BJ (cell line): ENCODE measurements at regions not wholly inside any gene's neighbourhood (a gene's known extent, or its start where the extent isn't known, plus 50 kb on each side); places are given as distances from the start of the nearest gene placed in this dataset.

Experiments used
- CTCF ChIA-PET: fragments of 350-600 bp; formaldehyde crosslinking; extraction: SDS; loops from one replicate; lab custom pipeline; 2021; ENCODE audit warnings: antibody characterized with exemption, inconsistent platforms; lab: Yijun Ruan, JAX
- POLR2A ChIA-PET: fragments of 300-600 bp; sonication (Branson Sonifier 250); formaldehyde crosslinking; extraction: SDS; loops from one replicate; lab custom pipeline; 2021; ENCODE audit warnings: antibody characterized with exemption; lab: Charles Lee
- DNase-seq: peaks from one replicate; pipeline ENCODE4 v3.0.0-alpha.2; 2011; ENCODE audit warnings: low read depth
- H3K27me3 ChIP-seq: 2 replicates; pipeline ENCODE4 v1.6.0; 2011; ENCODE audit warnings: low read length; ENCODE audit not compliant: control insufficient read depth, insufficient read depth
- H3K36me3 ChIP-seq: 2 replicates; pipeline ENCODE4 v1.5.1; 2011; ENCODE audit warnings: low read length; ENCODE audit not compliant: control insufficient read depth, insufficient read depth
- H3K4me3 ChIP-seq: 2 replicates; pipeline ENCODE4 v1.5.1; 2011; ENCODE audit warnings: low read depth, mild to moderate bottlenecking, control low read depth, low read length
- TF ChIP-seq, protein P1 (sequence below): IDR thresholded peaks from 2 replicates; pipeline ENCODE4 v1.5.1; 2011; ENCODE audit warnings: low read depth, mild to moderate bottlenecking, control low read depth, inconsistent platforms, low read length, moderate library complexity; ENCODE audit not compliant: insufficient read depth

DNA sequence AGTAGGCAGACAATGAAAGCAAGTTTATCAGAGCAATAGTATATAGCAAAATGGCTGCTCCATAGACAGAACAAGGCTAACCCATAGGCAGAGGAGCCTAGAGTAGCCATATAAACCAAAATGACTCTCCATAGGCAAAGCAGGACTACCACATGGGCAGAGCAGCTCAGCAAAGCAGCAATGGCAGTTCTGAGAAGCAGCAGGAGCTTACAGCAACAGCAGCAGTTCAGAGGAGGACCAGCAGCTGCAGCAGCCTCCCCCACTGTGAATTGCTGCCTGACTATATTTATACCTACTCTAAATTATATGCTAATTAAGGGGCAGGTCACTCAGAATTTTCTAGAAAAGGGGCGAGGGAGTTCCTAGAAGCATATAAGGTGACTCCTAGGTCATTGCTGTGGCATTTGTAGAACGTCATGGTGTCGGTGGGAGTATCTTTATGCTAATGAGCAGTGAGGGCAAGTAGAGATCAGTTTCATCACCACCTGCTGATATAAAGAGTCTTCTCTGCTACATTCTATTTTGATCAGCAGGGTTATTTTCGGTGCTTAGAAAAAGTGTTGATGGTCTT is 1115.5 kb downstream of the DTWD2 start:
- no peak for DNase-seq
- POLR2A ChIA-PET = no interaction called here
- H3K36me3 ChIP-seq = no peaks in the 10 kb centered on the region
- TF ChIP-seq, protein P1, sequence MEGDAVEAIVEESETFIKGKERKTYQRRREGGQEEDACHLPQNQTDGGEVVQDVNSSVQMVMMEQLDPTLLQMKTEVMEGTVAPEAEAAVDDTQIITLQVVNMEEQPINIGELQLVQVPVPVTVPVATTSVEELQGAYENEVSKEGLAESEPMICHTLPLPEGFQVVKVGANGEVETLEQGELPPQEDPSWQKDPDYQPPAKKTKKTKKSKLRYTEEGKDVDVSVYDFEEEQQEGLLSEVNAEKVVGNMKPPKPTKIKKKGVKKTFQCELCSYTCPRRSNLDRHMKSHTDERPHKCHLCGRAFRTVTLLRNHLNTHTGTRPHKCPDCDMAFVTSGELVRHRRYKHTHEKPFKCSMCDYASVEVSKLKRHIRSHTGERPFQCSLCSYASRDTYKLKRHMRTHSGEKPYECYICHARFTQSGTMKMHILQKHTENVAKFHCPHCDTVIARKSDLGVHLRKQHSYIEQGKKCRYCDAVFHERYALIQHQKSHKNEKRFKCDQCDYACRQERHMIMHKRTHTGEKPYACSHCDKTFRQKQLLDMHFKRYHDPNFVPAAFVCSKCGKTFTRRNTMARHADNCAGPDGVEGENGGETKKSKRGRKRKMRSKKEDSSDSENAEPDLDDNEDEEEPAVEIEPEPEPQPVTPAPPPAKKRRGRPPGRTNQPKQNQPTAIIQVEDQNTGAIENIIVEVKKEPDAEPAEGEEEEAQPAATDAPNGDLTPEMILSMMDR = no peak
- no peak overlapping the region for H3K4me3 ChIP-seq
- H3K27me3 ChIP-seq = no peaks in the 10 kb centered on the region
- CTCF ChIA-PET = no interaction called here

DNA sequence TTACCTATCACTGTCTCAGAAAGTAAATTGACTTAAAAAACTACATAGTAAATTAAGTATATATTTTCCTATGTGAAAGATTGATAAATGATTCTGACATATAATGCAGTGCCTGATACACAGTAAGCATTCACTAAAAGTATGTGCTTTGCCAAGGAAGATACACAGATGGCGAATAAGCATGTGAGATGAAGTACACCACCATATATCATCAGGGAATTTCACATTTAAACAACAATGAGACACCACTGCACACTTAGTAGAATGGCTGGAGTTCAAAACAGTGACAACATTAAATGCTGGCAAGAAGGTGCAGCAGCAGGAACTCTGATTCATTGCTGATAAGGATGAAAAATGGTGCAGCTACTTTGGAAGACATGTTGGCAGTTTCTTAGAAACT is 1118.8 kb downstream of the DTWD2 start:
- ChIA-PET POLR2A (no interaction called here), CTCF (no interaction called here)
- DNase-seq = no peak
- Histone ChIP-seq H3K4me3 (no peak overlapping the region), H3K36me3 (no peaks in the 10 kb centered on the region), H3K27me3 (no peaks in the 10 kb centered on the region)
- TF ChIP-seq, protein P1 = no peak

DNA sequence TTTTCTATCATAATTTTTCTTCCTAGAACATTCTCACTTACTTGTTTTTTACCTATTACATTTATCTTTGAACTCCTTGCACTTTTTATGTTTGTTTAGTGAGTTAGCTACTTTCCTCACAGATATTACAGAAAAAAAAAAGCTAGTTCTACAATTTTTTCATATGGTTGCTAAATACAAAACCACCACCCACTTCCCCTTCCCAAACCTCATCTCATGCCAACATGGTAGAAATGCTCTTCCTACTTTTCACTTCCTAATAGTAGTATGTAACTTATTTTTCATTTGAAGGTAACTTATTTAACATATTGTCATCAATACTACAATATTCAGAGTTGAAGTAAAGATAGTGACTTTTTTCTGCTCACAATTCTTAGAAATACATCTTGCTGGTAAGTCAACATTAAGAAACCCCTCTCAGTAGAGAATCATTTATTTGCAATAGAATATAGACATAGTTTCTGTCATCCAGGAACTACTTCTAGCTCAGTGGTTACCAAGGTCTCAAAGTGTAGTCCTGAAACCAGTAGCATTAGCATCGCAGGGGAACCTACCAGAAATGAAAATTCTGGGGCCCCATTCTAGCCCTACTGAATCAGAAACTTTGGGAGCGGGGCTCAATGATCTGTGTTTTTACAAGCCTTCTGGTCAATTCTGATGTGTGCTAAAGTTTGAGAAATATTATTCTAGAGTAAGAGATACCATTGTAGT is 1124.6 kb downstream of the DTWD2 start:
- CTCF ChIA-PET = no interaction called here
- POLR2A ChIA-PET = no interaction called here
- TF ChIP-seq, protein P1 = no peak
- DNase-seq = no peak
- H3K4me3 ChIP-seq = no peak overlapping the region
- no peaks in the 10 kb centered on the region for H3K36me3 ChIP-seq
- no peaks in the 10 kb centered on the region for H3K27me3 ChIP-seq

DNA sequence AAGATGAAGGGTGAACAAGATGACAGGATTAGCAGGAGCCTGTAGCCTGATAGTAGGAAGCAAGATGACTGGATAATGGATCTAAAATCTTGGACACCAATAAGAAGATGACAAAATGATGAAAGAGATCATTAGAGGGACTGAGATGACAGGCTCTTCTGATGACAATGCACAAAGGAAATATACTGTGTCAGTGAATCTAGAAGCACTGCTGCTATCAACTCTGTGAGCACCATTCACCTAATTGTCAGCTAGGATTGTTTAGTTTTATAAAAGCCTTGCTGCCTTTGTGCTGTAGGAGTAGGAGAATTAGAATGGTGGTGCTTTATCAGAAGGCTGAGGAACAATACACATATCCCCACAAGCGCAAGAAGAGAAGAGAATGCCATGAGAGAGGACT is 1127.8 kb downstream of the DTWD2 start:
- TF ChIP-seq, protein P1 = no peak
- Histone ChIP-seq H3K27me3 (no peaks in the 10 kb centered on the region), H3K4me3 (no peak overlapping the region), H3K36me3 (no peaks in the 10 kb centered on the region)
- DNase-seq = no peak
- POLR2A ChIA-PET = no interaction called here
- CTCF ChIA-PET = no interaction called here

DNA sequence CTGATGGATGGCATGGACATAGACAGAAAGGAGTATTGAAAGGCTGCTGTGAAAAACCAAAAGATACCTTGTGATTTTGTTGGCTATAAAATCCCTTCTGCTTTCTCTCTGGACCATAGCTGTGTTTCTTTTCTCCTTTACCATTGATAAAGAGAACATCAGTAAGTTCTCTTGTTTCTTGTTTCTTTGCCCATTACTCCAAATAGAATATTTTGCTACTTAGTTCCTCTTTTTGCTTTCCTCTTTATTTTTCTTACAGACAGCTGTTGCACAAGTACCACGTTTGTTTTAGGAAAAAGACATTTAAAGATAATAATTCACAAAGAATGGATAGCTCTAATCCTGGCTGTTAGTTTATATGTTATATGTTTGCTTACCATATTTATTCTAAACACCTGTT is 1129.2 kb downstream of the DTWD2 start:
- ChIA-PET POLR2A (no interaction called here), CTCF (interaction anchor here (0.9 kb wide), 1 partner anchor 88 kb away, joined by 3 read pairs; no protein-coding TSS in a partner anchor)
- TF ChIP-seq, protein P1 = no peak
- no peaks in the 10 kb centered on the region for H3K36me3 ChIP-seq
- DNase-seq = no peak
- H3K27me3 ChIP-seq = no peaks in the 10 kb centered on the region
- no peak overlapping the region for H3K4me3 ChIP-seq
